Head of caudate nucleus (tissue), 42 donors: ENCODE measurements at regions not wholly inside any gene's neighbourhood (a gene's known extent, or its start where the extent isn't known, plus 50 kb on each side); places are given as distances from the start of the nearest gene placed in this dataset.
A peak's percentile ranks its signal among the peaks of the same experiment; 100 is the strongest.

Source experiments
- DNase-seq, 42 donors: peaks; one replicate each; pipeline versions ENCODE4 v3.0.0 to v3.0.0-alpha.2; 2020 to 2021; ENCODE audit warnings: mixed read lengths in 7 of 42
- intact Hi-C: fragments of 100-400 bp; cut with DNase I; formaldehyde crosslinking; loops from one replicate; pipeline ENCODE4 v1.15.0; 2022

DNA sequence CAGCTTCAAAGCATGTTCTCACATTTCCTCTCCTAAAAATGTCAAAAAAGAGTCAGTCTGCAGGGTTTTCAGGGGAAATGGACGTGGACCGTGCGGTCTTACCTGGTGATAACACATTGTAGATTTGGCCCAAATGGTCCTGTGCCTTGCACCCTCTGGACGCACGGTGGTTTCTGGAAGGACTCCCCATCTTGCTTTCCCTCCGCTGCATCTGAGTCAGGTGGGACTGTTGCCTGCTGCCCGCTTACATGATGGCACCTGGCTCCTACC lies 1290.1 kb downstream of the TBC1D22A start:
- peak in 1 of 42 donors; percentile 2 for DNase-seq
- intact Hi-C loops, result no loop called here

DNA sequence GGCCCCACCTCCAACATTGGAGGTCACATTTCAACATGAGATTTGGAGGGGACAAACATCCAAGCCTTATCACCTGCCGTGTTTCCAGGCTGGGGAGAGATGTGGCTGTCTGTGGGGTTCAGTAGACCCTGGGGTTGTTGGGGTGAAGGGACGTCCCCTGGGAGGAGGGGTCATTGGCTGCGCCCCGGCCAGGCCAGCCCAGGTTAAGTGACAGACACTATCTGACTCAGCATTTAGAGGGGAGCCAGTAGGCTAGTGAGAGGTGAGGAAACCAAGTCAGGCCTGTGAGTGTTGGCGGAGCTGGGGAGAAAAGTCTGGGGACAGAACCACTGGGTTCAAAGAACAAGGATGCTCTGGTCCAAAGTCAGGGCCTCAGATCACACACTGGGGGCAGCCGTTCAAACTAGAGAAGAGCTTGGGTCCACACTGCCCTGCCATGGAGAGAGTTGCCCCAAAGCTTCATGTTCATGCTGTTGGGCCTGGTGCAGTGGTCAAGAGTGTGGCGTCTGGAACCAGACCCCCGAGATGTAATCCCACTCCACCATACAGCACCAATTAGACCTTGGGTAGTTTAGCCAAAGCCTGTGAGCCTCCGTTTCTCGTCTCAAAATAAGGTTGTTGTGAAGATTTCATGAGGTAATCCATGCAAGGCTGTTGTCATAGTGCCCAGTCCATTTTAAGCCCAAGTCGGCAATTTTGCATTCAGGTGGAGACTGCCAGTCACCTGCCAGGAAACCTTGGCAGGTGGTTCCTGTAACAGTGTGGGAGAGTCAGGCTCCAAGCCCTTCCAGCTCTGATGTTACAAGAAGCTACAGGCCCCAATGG lies 1289.6 kb downstream of the TBC1D22A start:
- intact Hi-C loops, result no loop called here
- peak in 2 of 42 donors; percentile 2 to 21 for DNase-seq

DNA sequence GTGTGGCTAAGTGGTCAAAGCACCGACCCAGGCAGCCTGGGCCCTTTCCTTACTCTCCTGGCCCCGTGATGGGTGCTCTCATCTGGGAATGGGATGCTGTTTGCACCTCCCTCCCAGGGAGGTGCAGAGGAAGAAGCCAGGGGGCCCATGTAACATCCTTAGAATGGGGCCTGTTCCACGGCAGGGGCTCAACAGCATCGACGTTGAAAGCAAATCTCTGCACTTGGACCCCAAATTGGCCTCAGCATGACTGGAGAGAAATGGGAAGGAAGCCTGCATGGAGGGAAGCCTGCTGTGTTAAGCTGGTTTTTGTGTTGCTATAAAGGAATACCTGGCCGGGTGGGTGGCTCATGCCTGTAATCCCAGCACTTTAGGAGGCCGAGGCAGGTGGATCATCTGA lies 1288.4 kb downstream of the TBC1D22A start:
- intact Hi-C loops, result no loop called here
- no peak for DNase-seq

DNA sequence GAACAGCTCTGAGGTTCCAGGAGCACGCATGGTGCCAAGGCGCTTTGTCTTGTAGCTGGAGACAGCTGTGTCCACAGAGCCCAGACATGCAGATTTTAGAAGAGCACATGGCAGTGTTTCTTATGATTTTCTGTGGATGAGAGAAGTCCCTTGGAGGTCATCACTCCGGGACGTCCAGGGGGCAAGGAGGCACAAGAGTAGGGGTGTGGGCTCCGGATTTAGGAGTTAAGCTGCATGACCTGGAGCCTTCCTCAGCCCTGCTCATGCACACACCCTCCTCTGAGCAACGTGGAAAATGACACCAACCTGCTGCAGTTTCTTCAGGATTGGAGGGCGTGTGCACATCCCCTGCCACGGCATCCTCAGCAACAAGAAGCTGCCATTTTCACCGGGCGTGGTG lies 1286.7 kb downstream of the TBC1D22A start:
- DNase-seq, result no peak
- intact Hi-C loops, result no loop called here

DNA sequence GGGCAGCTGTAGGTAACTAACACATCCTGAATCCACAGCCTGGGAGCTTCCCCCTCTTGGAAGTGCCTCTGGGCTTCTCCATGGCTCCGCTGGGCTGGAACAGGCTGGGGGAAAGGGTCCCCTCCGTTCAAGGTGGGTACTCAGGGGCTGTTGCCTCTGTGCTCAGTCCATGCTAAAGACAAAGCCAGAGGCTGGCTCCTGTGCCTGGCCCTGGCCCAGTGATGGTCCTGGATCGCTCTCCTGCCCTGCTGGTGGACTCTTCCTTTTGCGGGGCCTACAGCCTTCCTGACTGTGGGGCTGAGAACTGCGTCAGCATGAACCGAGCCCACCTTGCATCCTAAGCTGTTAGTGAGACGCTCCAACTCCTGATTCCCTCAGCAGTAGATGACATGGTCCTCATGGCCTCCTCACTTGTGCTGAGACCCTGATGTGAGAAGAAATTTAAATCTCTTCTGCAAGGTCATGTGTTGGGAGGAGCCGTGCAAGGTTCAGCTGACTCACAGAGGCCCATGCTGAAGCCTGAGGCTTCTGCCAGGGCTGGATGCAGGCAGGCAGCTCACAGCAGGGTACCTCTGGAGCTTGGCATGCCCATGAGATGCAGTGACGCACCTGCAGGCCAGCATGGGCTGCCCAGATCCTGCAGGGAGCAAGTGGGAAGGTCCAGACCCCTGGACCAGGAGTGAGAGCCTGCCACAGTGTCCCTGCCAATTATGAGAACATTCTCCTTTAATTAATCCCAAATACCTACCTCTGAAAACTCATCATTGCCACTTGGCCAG lies 1285.5 kb downstream of the TBC1D22A start:
- intact Hi-C loops, result no loop called here
- DNase-seq, result no peak

DNA sequence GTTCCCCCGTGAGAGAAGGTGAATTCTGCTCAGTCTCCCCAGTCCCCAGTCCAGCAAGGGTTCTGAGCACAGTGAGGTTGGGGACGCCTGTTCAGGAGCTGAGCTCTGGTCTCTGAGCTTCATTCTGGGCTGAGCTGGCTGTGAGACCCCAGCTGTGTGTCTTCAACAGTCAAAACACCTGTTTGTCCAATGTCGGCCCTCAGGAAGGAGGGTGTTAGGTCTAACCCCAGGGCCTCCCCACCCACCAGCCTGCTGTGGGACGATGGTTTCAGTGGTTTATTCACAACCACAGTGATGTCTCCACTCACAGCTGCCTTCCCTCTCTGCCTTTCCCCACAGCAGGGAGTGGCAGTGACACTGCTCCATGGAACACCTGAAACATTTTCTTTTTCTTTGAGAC lies 1282.9 kb downstream of the TBC1D22A start:
- no peak for DNase-seq
- intact Hi-C loops, result no loop called here

DNA sequence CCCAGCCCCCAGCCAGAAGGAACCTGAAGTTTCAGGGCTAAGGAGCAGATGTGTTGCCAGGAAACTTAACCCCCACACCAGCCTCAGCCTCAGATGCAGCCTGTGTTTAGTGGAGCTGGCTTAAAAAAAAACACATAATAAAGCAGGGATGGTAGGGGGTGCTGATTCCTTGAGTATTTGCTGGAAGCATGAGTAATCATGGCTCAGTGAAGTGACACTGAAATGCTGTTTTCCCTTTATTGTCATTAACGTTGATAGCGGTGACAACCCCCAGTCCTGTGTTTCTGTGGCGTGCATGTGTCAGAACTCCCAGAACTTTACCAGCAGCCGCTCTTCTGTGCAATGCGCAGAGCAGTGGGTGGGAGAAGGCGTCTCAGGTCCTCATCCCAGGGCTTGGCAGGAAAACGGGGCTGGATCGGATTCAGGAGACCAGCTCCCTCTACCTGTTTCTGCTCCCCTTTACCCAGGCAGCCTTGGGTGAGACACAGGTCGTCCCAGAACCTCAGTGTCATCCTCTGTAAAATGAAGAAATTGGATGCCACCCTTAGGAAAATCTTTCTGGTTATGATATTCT lies 1282.1 kb downstream of the TBC1D22A start:
- peak in 40 of 42 donors; percentile 20 to 82 (median 56) for DNase-seq
- intact Hi-C loops, result no loop called here

DNA sequence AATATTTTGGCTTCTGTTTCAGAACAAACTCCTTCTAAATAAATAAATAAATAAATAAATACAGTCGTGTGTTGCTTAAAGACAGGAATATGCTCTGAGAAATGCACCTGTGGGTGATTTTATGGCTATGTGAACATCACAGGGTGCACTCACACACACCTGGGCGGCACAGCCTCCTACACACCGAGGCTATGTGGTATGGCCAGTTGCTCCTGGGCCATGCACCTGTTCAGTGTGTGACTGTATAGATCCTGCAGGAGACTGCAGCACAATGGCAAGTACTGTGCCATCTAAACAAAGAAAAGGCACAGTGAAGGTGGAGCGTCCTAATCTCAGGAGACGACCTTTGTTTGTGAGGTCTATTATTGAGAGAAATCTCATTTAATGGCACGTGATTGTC lies 1281.1 kb downstream of the TBC1D22A start:
- intact Hi-C loops, result no loop called here
- no peak for DNase-seq

DNA sequence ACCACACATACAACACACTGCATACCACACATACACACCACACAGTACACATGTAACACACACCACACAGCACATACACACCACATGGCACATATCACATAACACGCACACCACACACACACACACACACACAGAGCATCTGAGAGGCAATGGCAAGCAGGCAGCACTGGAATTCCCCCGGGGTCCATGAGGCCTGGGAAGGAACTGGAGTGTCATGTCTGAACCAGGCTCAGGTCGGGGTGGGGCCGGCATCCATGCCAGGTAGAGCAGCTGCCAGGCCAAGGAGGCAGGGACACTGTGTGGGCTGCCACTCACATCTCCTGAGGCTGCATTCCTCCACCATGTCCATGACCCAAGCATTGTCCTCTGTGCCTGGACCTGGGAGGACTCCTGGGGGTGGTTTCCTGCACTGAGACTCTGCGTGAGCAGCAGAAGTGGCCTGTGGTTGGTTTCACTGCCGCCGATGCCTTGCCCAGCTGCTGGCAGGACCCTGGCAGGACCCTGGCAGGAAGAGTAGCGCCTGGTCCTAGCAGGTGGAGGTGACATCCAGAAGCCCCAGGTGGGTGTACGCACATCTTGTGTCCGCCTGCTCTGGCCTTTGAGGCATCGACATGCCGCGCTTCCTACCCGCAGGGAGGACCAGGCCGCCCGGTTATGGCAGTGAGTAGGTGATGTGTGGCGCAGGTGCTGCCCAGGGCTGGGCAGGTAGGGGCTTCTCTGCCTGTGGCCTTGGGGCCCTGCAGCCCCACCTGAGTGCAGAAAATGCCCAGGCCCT lies 1280.4 kb downstream of the TBC1D22A start:
- DNase-seq, result no peak
- intact Hi-C loops, result no loop called here

DNA sequence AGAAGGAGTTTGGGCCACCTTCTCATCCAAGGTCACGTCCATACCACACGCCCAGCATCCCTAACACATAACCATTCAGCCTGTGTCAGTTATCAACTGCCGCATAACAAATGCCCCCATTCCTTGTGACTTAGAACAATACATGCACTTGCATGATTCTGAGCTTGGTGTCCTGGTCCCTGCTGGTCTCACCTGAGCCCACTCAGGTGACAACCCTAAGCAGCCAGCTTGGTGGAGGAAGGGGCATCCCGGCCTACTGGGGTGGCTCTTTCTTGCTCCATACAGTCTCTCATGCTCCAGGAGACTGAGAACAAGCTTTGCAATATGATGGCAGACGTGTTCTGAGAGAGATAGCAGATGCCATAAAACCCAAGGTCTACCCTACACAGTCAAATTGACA lies 1276.9 kb downstream of the TBC1D22A start:
- intact Hi-C loops, result no loop called here
- no peak for DNase-seq

DNA sequence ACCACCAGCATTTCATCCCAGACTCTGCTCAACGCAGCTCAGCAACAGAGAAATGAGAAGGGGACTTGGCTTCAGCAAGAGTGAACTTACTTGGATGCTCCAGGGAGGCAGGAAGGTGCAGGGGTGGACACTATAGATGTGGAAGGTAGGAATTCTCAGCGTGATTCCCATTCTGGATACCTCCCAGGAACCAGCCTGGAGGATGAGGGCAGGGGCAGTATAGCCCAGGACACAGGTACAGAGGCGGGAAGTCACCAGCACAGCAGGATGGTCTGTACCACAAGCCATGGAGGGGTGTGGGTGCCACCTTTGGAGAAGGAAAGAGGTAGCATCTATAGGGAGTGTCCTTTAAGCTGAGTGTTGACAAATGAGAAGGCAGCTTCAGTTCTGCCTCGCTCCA lies 1275.2 kb downstream of the TBC1D22A start:
- DNase-seq, result no peak
- intact Hi-C loops, result no loop called here

DNA sequence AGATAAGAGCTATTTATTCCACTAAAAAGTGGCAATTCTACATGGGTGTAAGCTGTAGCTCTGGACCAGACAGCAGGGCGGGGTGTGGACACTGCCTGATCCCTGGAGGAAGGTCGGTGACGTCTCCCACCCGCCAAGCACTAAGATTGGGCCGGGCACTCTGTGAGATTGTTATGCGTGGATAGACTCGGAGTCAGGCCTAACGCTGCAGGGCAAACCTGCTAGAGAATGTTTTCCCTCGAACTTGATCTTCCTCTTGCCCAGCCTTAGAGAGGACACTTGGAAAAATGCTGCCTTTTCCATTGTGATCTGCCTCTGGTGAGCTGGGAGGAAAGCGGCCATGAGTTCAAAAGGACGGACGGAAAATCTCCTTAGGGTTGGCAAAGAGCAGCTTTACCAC lies 1273.4 kb downstream of the TBC1D22A start:
- peak in 1 of 42 donors; percentile 35 for DNase-seq
- intact Hi-C loops, result no loop called here

DNA sequence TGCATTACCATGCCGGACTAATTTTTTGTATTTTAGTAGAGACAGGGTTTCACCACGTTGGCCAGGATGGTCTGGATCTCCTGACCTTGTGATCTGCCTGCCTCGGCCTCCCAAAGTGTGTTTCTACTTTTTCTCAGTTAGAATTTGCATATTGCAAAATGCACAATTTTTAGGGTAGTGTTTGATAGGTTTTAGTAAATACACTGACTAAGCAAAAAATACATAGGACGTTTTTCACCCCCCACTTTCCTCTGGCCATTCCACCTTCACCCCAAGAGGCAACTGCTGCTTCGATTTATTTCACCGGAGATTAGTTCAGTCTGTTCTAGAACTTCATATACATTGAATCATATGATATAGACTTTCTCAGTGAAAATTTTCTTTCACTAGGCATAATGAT lies 1269.1 kb downstream of the TBC1D22A start:
- peak in 1 of 42 donors; percentile 15 for DNase-seq
- intact Hi-C loops, result no loop called here

DNA sequence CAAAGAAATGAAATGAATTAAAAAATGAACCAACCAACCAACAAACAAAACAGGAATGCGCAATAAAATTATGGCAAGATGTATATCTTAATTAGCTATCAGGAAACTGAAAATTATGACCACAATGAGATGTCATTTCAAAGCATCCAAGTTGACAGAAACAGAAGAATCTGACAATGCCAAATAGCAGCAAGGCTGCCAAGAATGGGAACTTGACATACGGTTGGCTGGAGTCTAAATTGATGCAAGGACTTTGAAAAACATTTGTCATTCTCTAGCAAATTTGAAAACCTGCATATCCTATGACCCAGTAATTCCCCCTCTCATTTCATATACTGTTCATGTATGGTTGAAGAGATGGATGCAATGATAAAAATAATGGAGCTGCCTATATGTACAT lies 1262.6 kb downstream of the TBC1D22A start:
- intact Hi-C loops, result no loop called here
- no peak for DNase-seq

DNA sequence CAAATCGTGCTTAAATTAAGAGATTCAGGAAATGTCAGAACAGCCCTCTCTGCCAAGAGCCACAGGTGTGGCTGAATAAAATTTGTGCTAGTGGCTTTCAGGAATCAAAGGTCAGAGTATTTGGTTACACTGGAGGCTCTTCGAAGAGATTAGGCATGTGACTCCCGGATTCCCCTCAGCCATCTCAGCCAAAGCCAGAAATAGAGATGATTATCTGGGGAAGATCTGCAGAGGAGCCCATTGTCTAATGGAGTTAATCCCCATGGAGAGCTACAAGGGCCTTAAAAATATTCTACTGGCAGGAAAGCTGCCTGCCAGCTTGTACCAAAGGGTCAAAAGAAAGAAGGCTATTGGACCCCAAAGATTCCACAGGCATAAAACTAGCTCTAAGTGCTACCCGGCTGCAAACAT lies 1259.5 kb downstream of the TBC1D22A start:
- intact Hi-C loops, result no loop called here

DNA sequence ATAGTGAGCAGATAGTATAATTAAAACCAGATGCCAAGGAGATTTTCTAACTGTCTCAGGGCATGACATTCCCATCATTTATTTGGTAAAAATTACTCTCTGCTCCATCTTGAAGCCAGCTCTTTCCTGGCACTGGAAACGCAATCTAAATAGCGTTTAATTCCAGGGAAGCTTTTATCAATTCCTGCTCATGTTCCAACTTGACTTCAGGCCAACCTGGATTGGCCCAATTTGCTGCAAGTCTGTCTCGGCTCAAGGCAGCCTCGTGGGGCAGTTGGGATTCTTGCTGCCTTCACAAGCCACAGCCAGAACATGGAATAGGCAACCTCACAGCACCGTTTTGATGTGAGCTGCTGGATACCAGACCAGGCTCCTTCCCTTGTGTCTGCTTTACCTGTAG lies 1255.9 kb downstream of the TBC1D22A start:
- peak in 1 of 42 donors; percentile 31 for DNase-seq
- intact Hi-C loops, result no loop called here

More for the DNA sequence above, 1259.5 kb downstream of the TBC1D22A start:
- peak in 1 of 42 donors; percentile 17 for DNase-seq

DNA sequence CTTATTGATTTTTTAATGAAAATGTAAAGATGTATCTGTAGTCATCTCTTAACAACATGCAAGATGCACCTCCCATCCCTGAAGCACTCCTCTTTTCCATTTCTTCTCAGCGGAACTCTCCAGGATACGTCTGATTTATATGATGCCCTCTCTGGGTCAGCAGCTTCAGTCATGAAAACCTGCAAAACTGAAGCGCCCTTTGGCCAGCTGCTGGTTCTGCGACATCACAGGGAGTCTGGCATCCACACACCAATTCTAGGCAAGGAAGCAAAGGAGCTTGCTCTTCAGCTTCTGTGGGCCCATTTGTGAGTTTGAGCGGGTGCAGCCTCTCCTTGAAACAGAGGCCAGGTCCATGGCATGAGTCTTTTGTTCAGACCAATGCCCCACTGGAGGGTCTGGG lies 1253.3 kb downstream of the TBC1D22A start:
- DNase-seq, result peak in 1 of 42 donors; percentile 28
- intact Hi-C loops, result no loop called here

DNA sequence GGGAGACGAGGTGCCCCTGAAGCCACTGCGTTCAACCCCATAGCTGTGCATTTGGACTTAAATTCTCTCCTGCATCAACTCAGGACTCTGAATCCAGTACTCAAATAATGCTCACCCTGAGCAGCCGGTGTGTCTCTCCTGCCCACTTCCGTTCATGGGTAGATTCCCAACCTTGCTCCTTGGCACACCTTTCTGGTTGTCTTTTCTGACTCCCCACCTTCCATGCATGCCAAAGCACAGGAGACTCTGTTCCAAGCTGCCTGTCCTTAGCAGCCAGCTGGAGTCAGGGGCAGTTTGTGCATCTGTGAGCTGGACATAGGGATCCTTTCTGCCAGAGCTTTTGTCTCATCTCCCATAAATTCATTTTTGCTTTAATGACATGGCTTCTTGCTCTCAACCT lies 1242.5 kb downstream of the TBC1D22A start:
- intact Hi-C loops, result no loop called here
- peak in 1 of 42 donors; percentile 24 for DNase-seq

DNA sequence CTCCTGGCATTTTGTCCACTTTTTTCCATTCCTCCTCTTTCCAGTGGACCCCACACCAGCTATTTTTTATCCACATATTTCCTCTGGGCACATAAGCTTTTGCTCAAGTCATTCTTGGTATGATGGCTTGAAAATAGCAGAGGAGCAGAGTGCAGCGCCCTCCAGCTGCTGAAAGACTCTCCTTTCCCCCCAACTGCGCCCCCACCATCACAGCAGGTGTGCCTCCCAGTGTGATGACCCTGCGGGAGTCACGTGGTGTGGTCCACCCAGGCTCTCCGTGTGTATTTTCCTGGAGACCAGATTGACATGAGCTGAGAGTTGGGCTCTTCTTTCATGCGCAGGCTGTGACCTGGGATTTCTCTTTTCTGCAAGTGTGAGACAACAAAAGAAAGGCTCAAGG lies 1241.6 kb downstream of the TBC1D22A start:
- intact Hi-C loops, result no loop called here
- no peak for DNase-seq

DNA sequence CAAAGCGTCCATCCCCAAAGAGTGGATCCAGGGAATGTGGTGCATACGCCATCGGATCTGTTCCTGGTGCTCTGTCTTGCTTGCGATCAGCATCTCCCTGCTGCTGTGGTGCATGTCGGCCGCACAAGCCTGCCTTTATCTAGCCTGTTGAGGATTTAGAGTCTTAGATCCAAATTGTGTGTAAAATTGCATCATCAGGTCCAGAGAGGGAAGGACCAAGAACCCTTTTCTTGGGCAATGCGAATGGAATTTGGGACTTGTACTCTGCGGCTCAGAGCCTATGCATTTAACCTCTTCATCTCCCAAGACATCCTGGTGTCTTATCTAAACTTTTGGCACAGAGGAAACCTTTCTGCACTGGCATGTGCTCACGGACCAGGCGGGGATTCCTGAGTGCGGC lies 1238.7 kb downstream of the TBC1D22A start:
- peak in 1 of 42 donors; percentile 13 for DNase-seq
- intact Hi-C loops, result no loop called here
